ENCODE measurements at regions not wholly inside any gene's neighbourhood (a gene's known extent, or its start where the extent isn't known, plus 50 kb on each side); places are given as distances from the start of the nearest gene placed in this dataset.

DNA sequence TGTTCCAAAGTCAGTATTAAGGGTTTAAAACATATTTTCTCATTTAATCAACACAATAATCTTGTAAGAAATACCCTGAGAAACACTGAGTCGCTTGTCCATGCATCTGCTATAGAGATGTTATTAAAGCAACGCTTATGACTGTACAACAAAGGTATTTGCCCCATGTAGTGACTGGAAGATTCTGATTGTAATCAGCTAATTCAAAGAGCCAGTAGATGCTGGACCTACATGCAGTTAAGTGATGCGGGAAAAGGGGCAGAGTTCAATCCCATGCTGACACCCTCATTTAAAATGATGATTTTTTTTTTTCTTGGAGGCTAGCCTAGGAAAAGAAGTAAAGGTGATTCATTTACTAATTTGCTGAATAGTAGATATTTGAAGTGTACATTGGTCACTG is 149.3 kb upstream of the MTAP start:
- TF ChIP-seq POLR2A (IDR thresholded peaks at IDR 0.05; ENCODE audit: low read depth, low read length) (no peak), POLR2AphosphoS5 (IDR thresholded peaks at IDR 0.05; ENCODE audit: low read depth, low read length) (no peak), TAF1 (IDR thresholded peaks at IDR 0.05; ENCODE audit: low read depth, low read length) (no peak), SPI1 (IDR thresholded peaks at IDR 0.05; ENCODE audit: low read depth, low read length) (no peak), PAX5 (IDR thresholded peaks at IDR 0.05; ENCODE audit: insufficient read depth, low read length, severe bottlenecking) (no peak), POU2F2 (IDR thresholded peaks at IDR 0.05; ENCODE audit: low read depth, low read length) (no peak)

All from GM12891 (cell line).